Neural cell (in vitro differentiated cells): ENCODE measurements at regions not wholly inside any gene's neighbourhood (a gene's known extent, or its start where the extent isn't known, plus 50 kb on each side); places are given as distances from the start of the nearest gene placed in this dataset.

Source experiments
- H2AFZ ChIP-seq: fragments of 200-600, 300-800 bp; sonication (generic), shearing (Covaris generic); 2 replicates; pipeline ENCODE4 v1.6.0; 2014; ENCODE audit warnings: low read depth, mild to moderate bottlenecking, antibody characterized with exemption, low read length, moderate library complexity
- H3F3A ChIP-seq: fragments of 200-600 bp; shearing (Covaris generic); 2 replicates; pipeline ENCODE4 v1.6.1; 2016; ENCODE audit warnings: mild to moderate bottlenecking, moderate library complexity, mixed read lengths, antibody characterized with exemption, low read length; ENCODE audit not compliant: insufficient read depth, poor library complexity, severe bottlenecking
- H3K27ac ChIP-seq: fragments of 200-600, 300-800 bp; sonication (generic), shearing (Covaris generic); 2 replicates; pipeline ENCODE4 v1.5.1; 2014; ENCODE audit warnings: mild to moderate bottlenecking, low read length, moderate library complexity
- H3K27me3 ChIP-seq: fragments of 300-800, 200-600 bp; sonication (generic), shearing (Covaris generic); 2 replicates; pipeline ENCODE4 v1.6.0; 2014; ENCODE audit warnings: mild to moderate bottlenecking, low read depth, low read length, moderate library complexity; ENCODE audit not compliant: insufficient read depth
- H3K36me3 ChIP-seq: fragments of 300-800, 200-600 bp; sonication (generic), shearing (Covaris generic); 2 replicates; pipeline ENCODE4 v1.5.1; 2014; ENCODE audit warnings: mild to moderate bottlenecking, antibody characterized with exemption, low read length, moderate library complexity; ENCODE audit not compliant: insufficient read depth
- H3K4me2 ChIP-seq: fragments of 300-800, 200-600 bp; sonication (generic), shearing (Covaris generic); 2 replicates; pipeline ENCODE4 v1.6.0; 2014; ENCODE audit warnings: mild to moderate bottlenecking, low read length
- H3K4me3 ChIP-seq: fragments of 300-800, 200-600 bp; sonication (generic), shearing (Covaris generic); 2 replicates; pipeline ENCODE4 v1.5.1; 2014; ENCODE audit warnings: mild to moderate bottlenecking, low read length, moderate library complexity
- H3K79me2 ChIP-seq: fragments of 200-600 bp; shearing (Covaris generic); replicated peaks from 2 replicates; pipeline ENCODE4 v1.6.0; 2014; ENCODE audit warnings: mild to moderate bottlenecking, low read length, moderate library complexity; ENCODE audit not compliant: insufficient read depth
- H3K9ac ChIP-seq: fragments of 300-800, 200-600 bp; sonication (generic), shearing (Covaris generic); 2 replicates; pipeline ENCODE4 v1.6.1; 2016; ENCODE audit warnings: mild to moderate bottlenecking, low read length, mixed read lengths
- H3K9me2 ChIP-seq: fragments of 200-600 bp; shearing (Covaris generic); 2 replicates; pipeline ENCODE4 v1.6.1; 2016; ENCODE audit warnings: mild to moderate bottlenecking, low read length, mixed read lengths; ENCODE audit not compliant: insufficient read depth
- H3K9me3 ChIP-seq: fragments of 200-600, 300-800 bp; sonication (generic), shearing (Covaris generic); 2 replicates; pipeline ENCODE4 v1.6.1; 2016; ENCODE audit warnings: mild to moderate bottlenecking, mixed run types, low read length, moderate library complexity, mixed read lengths
- H4K20me1 ChIP-seq: fragments of 200-600 bp; shearing (Covaris generic); 2 replicates; pipeline ENCODE4 v1.6.1; 2016; ENCODE audit warnings: mild to moderate bottlenecking, mixed run types; ENCODE audit not compliant: insufficient read depth
- CTCF ChIP-seq: fragments of 450-650 bp; IDR thresholded peaks from 2 replicates; pipeline ENCODE4 v1.5.1; 2014; ENCODE audit warnings: antibody characterized with exemption, mild to moderate bottlenecking, moderate library complexity; ENCODE audit not compliant: poor library complexity, severe bottlenecking
- EP300 ChIP-seq: fragments of 450-650 bp; conservative IDR thresholded peaks from 2 replicates; pipeline ENCODE4 v1.6.1; 2014; ENCODE audit warnings: antibody characterized with exemption, mild to moderate bottlenecking, moderate library complexity; ENCODE audit not compliant: poor library complexity, severe bottlenecking
- EZH2 ChIP-seq: fragments of 200-600, 300-800 bp; shearing (Covaris generic), sonication (generic); IDR thresholded peaks from 2 replicates; pipeline ENCODE4 v1.6.1; 2014; ENCODE audit warnings: antibody characterized with exemption, low read length, borderline replicate concordance, mild to moderate bottlenecking; ENCODE audit not compliant: insufficient read depth, poor library complexity, severe bottlenecking
- MXI1 ChIP-seq: fragments of 450-650 bp; conservative IDR thresholded peaks from 2 replicates; pipeline ENCODE4 v1.6.1; 2014; ENCODE audit warnings: antibody characterized with exemption, mild to moderate bottlenecking; ENCODE audit not compliant: poor library complexity, severe bottlenecking
- POLR2AphosphoS5 ChIP-seq: IDR thresholded peaks from 2 replicates; pipeline ENCODE4 v1.6.1; 2012
- RAD21 ChIP-seq: fragments of 450-650 bp; conservative IDR thresholded peaks from 2 replicates; pipeline ENCODE4 v1.6.1; 2014; ENCODE audit warnings: antibody characterized with exemption, mild to moderate bottlenecking, moderate library complexity
- REST ChIP-seq: IDR thresholded peaks from 2 replicates; pipeline ENCODE4 v1.6.1; 2012; ENCODE audit warnings: borderline replicate concordance
- SMC3 ChIP-seq: fragments of 450-650 bp; conservative IDR thresholded peaks from 2 replicates; pipeline ENCODE4 v1.6.1; 2014; ENCODE audit warnings: antibody characterized with exemption, mild to moderate bottlenecking, moderate library complexity; ENCODE audit not compliant: poor library complexity
- TAF1 ChIP-seq: IDR thresholded peaks from 2 replicates; pipeline ENCODE4 v1.6.1; 2012; ENCODE audit warnings: low read depth

GRCh38 chr5:66306844-66307315 is 162.8 kb downstream of the SREK1 start:
- H3K4me3 ChIP-seq: no peak overlapping the region
- H3K4me2 ChIP-seq: no peak overlapping the region
- no peaks in the 10 kb centered on the region for H3K9me3 ChIP-seq
- TF ChIP-seq REST: no peak
- no peak for TF ChIP-seq EZH2
- no peak for TF ChIP-seq MXI1
- no peak for TF ChIP-seq RAD21
- no peak for TF ChIP-seq EP300
- no peak for TF ChIP-seq CTCF
- TF ChIP-seq TAF1: no peak
- TF ChIP-seq SMC3: no peak
- TF ChIP-seq POLR2AphosphoS5: no peak
- no peak overlapping the region for H3K9ac ChIP-seq
- no peak overlapping the region for H3K27ac ChIP-seq
- H3K79me2 ChIP-seq: no peaks in the 10 kb centered on the region
- H3F3A ChIP-seq: no peaks in the 10 kb centered on the region
- no peak overlapping the region for H2AFZ ChIP-seq
- H3K9me2 ChIP-seq: no peaks in the 10 kb centered on the region
- H3K27me3 ChIP-seq: no peaks in the 10 kb centered on the region
- no peaks in the 10 kb centered on the region for H4K20me1 ChIP-seq
- no peaks in the 10 kb centered on the region for H3K36me3 ChIP-seq

GRCh38 chr5:66307647-66308241 is 163.6 kb downstream of the SREK1 start:
- Histone ChIP-seq H3F3A (no peaks in the 10 kb centered on the region), H3K9ac (no peak overlapping the region), H3K4me2 (peak overlapping the region; percentile 2), H2AFZ (no peak overlapping the region), H3K4me3 (no peak overlapping the region), H3K79me2 (no peaks in the 10 kb centered on the region), H3K9me3 (peaks cover 3% of the 10 kb centered on the region), H3K27ac (peak overlapping the region; percentile 8), H3K36me3 (no peaks in the 10 kb centered on the region), H3K27me3 (no peaks in the 10 kb centered on the region), H4K20me1 (no peaks in the 10 kb centered on the region), H3K9me2 (no peaks in the 10 kb centered on the region)
- no peak for TF ChIP-seq EZH2
- TF ChIP-seq CTCF: peak; percentile 94
- TF ChIP-seq MXI1: no peak
- TF ChIP-seq REST: no peak
- no peak for TF ChIP-seq EP300
- TF ChIP-seq POLR2AphosphoS5: no peak
- no peak for TF ChIP-seq TAF1
- peak; percentile 98 for TF ChIP-seq RAD21
- peak; percentile 96 for TF ChIP-seq SMC3
